ENCODE measurements at regions not wholly inside any gene's neighbourhood (a gene's known extent, or its start where the extent isn't known, plus 50 kb on each side); places are given as distances from the start of the nearest gene placed in this dataset.
"Not testable (repeated sequence)": the region's sequence is repeated elsewhere in the genome, so short reads cannot be mapped to it uniquely, and the experiment has no call there.

DNA sequence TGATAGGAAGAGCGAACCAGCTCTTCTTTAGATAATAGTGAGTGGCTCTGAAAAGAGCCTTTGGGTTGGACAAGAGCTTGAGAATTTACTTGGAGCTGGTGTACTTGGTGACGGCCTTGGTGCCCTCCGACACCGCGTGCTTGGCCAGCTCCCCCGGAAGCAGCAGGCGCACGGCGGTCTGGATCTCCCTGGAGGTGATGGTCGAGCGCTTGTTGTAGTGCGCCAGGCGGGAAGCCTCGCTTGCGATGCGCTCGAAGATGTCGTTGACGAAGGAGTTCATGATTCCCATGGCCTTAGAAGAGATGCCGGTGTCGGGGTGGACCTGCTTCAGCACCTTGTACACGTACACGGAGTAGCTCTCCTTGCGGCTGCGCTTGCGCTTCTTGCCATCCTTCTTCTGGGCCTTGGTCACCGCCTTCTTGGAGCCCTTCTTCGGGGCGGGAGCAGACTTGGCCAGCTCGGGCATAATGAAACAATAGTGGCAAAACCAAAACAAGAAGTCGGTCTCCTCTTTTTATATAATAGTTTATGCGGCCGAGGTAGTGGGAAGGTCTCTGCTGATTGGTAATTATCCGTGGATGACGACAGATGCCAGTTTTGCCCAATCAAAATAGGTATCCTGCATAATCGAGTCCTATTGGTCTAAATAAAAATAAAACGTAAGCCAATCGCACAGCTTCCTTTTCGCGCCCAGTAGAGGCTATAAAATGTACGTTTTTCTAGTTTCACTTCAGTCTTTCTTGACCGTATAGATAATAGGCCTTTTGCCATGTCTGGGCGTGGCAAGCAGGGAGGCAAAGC, 104.6 kb downstream of the OR2B2 start:
- DNase-seq, result peak; percentile 63 to 88
- Histone ChIP-seq H3K27me3 (peaks cover 3 to 39% of the 10 kb centered on the region in 2 donors), H3K4me3 (peak overlapping the region; percentile 38 to 54), H3K27ac (peak overlapping the region; percentile 82 to 93)
- H3K9me3 ChIP-seq; intact Hi-C loops (cut with DNase I; ENCODE audit: low total_unique reads); H3K4me1 ChIP-seq; H3K36me3 ChIP-seq: not testable (repeated sequence)
- peak; percentile 13 to 73 for TF ChIP-seq POLR2A (IDR thresholded peaks at IDR 0.05)

GRCh38 chr6:27806981-27807440, 105.2 kb downstream of the OR2B2 start:
- H3K4me3 ChIP-seq, result peak overlapping the region; percentile 38 to 54
- H3K27ac ChIP-seq, result peak overlapping the region; percentile 82 to 93
- TF ChIP-seq, protein P1, sequence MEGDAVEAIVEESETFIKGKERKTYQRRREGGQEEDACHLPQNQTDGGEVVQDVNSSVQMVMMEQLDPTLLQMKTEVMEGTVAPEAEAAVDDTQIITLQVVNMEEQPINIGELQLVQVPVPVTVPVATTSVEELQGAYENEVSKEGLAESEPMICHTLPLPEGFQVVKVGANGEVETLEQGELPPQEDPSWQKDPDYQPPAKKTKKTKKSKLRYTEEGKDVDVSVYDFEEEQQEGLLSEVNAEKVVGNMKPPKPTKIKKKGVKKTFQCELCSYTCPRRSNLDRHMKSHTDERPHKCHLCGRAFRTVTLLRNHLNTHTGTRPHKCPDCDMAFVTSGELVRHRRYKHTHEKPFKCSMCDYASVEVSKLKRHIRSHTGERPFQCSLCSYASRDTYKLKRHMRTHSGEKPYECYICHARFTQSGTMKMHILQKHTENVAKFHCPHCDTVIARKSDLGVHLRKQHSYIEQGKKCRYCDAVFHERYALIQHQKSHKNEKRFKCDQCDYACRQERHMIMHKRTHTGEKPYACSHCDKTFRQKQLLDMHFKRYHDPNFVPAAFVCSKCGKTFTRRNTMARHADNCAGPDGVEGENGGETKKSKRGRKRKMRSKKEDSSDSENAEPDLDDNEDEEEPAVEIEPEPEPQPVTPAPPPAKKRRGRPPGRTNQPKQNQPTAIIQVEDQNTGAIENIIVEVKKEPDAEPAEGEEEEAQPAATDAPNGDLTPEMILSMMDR (IDR thresholded peaks at IDR 0.05), result no peak
- TF ChIP-seq POLR2A (IDR thresholded peaks at IDR 0.05), result no peak
- H3K9me3 ChIP-seq, result no peaks in the 10 kb centered on the region
- H3K4me1 ChIP-seq, result no peaks in the 10 kb centered on the region
- DNase-seq, result peak in 1 of 2 donors; percentile 67
- intact Hi-C loops (cut with DNase I; ENCODE audit: low total_unique reads), result no loop called here
- peaks cover 3 to 39% of the 10 kb centered on the region in 2 donors for H3K27me3 ChIP-seq
- no peaks in the 10 kb centered on the region for H3K36me3 ChIP-seq

GRCh38 chr6:27805347-27805746, 106.8 kb downstream of the OR2B2 start:
- no peak overlapping the region for H3K27ac ChIP-seq
- no peaks in the 10 kb centered on the region for H3K36me3 ChIP-seq
- no peak overlapping the region for H3K4me3 ChIP-seq
- TF ChIP-seq, protein P1 (IDR thresholded peaks at IDR 0.05), result no peak
- no peak for TF ChIP-seq POLR2A (IDR thresholded peaks at IDR 0.05)
- no peak for DNase-seq
- peaks cover 3 to 39% of the 10 kb centered on the region in 2 donors for H3K27me3 ChIP-seq
- no peaks in the 10 kb centered on the region for H3K4me1 ChIP-seq
- H3K9me3 ChIP-seq, result no peaks in the 10 kb centered on the region
- intact Hi-C loops (cut with DNase I; ENCODE audit: low total_unique reads), result no loop called here

- no peak for DNase-seq
- intact Hi-C loops (cut with DNase I; ENCODE audit: low total_unique reads), result no loop called here
- H3K27me3 ChIP-seq, result peaks cover 1 to 39% of the 10 kb centered on the region in 2 donors
- H3K27ac ChIP-seq, result no peak overlapping the region
- no peaks in the 10 kb centered on the region for H3K4me1 ChIP-seq
- H3K4me3 ChIP-seq, result no peak overlapping the region
- no peaks in the 10 kb centered on the region for H3K9me3 ChIP-seq
- TF ChIP-seq POLR2A (IDR thresholded peaks at IDR 0.05), result no peak
- TF ChIP-seq, protein P1 (IDR thresholded peaks at IDR 0.05), result no peak
- no peaks in the 10 kb centered on the region for H3K36me3 ChIP-seq
Observed at GRCh38 chr6:27804851-27805250, 107.3 kb downstream of the OR2B2 start.

DNA sequence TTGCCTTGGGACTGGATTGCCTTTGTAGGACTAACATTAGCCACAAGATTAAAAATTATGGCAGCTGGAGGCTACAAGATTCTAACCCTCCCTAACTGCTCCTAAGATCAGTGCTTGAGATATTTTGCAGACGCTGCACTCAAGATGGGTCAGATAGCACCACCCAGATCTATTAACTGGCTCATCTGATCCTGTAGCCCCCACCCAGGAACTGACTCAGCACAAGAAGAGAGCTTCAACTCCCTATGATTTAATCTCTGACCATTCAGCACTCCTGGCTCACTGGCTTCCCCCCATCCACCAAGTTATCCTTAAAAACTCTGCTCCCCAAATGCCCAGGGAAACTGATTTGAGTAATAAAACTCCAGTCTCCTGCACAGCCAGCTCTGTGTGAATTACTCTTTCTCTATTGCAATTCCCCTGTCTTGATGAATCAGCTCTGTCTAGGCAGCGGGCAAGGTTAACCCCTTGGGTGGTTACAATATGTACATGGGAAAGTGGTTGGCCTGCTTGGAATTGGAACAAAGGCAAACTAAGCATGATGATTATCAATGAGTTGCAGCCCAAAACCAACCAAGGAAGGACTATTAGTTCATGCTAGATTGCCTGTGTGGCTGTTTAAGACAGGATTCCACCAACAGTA, 111.3 kb downstream of the OR2B2 start:
- H3K4me3 ChIP-seq, result no peak overlapping the region
- TF ChIP-seq, protein P1 (IDR thresholded peaks at IDR 0.05), result no peak
- TF ChIP-seq POLR2A (IDR thresholded peaks at IDR 0.05), result no peak
- H3K9me3 ChIP-seq, result no peaks in the 10 kb centered on the region
- peaks cover 0 to 10% of the 10 kb centered on the region in 2 donors for H3K27me3 ChIP-seq
- no peaks in the 10 kb centered on the region for H3K4me1 ChIP-seq
- intact Hi-C loops (cut with DNase I; ENCODE audit: low total_unique reads), result no loop called here
- H3K36me3 ChIP-seq, result no peaks in the 10 kb centered on the region
- H3K27ac ChIP-seq, result no peak overlapping the region
- DNase-seq, result no peak

Data from uterus (tissue), 3 donors.